GM12891 (cell line): ENCODE measurements at regions not wholly inside any gene's neighbourhood (a gene's known extent, or its start where the extent isn't known, plus 50 kb on each side); places are given as distances from the start of the nearest gene placed in this dataset.

Source experiments
- POLR2A ChIP-seq: IDR thresholded peaks from 2 replicates; pipeline ENCODE4 v1.6.1; 2011; ENCODE audit warnings: low read depth, low read length, control low read depth
- POLR2AphosphoS5 ChIP-seq: IDR thresholded peaks from 2 replicates; pipeline ENCODE4 v1.6.1; 2011; ENCODE audit warnings: low read depth, low read length, control low read depth
- POU2F2 ChIP-seq: IDR thresholded peaks from 2 replicates; pipeline ENCODE4 v1.6.1; 2011; ENCODE audit warnings: low read depth, mild to moderate bottlenecking, control low read depth, low read length, moderate library complexity
- SPI1 ChIP-seq: IDR thresholded peaks from 2 replicates; pipeline ENCODE4 v1.6.1; 2011; ENCODE audit warnings: low read depth, low read length, control low read depth
- TAF1 ChIP-seq: IDR thresholded peaks from 2 replicates; pipeline ENCODE4 v1.6.1; 2011; ENCODE audit warnings: low read depth, low read length, control low read depth

- TF ChIP-seq POLR2AphosphoS5 (no peak), POLR2A (no peak), TAF1 (no peak), POU2F2 (no peak), SPI1 (no peak)
Measured at GRCh38 chr14:28284546-28285300, 481.9 kb upstream of the FOXG1 start.
